GM13976 (cell line): ENCODE measurements at regions not wholly inside any gene's neighbourhood (a gene's known extent, or its start where the extent isn't known, plus 50 kb on each side); places are given as distances from the start of the nearest gene placed in this dataset.

ENCODE experiments used
- DNase-seq: peaks from one replicate; pipeline ENCODE4 v3.0.0; 2012; ENCODE audit warnings: low spot score
- in situ Hi-C: fragments of 300-500 bp; cut with MboI; formaldehyde crosslinking; loops from one replicate; pipeline ENCODE4 v1.12.0; 2022; ENCODE audit warnings: low sequenced_read_pairs, mixed read lengths, inconsistent platforms; ENCODE audit not compliant: unreplicated experiment
- TF ChIP-seq, protein P1 (sequence below): IDR thresholded peaks from 2 replicates; pipeline ENCODE4 v1.5.1; 2012; ENCODE audit warnings: borderline replicate concordance, mild to moderate bottlenecking; ENCODE audit not compliant: insufficient read depth; ENCODE audit errors: extremely low read depth, missing control alignments, control extremely low read depth

DNA sequence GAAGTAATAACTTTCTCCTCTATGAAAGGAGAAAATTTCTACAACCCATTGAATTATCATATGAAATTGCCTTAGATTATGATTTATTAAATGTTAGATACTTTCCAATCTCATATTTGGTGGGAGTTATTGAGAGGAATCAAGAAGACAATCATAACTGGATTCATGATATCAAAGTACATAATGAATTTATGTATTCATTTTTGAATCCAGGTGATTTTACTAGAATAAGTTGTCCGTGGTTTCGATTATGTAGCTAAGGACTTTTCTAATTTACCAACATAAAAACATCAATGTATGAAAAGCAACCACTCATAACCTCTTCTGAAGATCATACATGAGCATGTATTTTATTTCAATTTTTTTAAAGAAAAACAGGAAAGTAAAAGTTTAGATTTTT is 1225.0 kb upstream of the MIR17HG start:
- DNase-seq: no peak
- in situ Hi-C loops: no loop called here
- TF ChIP-seq, protein P1, sequence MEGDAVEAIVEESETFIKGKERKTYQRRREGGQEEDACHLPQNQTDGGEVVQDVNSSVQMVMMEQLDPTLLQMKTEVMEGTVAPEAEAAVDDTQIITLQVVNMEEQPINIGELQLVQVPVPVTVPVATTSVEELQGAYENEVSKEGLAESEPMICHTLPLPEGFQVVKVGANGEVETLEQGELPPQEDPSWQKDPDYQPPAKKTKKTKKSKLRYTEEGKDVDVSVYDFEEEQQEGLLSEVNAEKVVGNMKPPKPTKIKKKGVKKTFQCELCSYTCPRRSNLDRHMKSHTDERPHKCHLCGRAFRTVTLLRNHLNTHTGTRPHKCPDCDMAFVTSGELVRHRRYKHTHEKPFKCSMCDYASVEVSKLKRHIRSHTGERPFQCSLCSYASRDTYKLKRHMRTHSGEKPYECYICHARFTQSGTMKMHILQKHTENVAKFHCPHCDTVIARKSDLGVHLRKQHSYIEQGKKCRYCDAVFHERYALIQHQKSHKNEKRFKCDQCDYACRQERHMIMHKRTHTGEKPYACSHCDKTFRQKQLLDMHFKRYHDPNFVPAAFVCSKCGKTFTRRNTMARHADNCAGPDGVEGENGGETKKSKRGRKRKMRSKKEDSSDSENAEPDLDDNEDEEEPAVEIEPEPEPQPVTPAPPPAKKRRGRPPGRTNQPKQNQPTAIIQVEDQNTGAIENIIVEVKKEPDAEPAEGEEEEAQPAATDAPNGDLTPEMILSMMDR: no peak

GRCh38 chr13:90135558-90135957 is 1211.9 kb upstream of the MIR17HG start:
- no peak for DNase-seq
- in situ Hi-C loops: no loop called here
- TF ChIP-seq, protein P1: no peak

DNA sequence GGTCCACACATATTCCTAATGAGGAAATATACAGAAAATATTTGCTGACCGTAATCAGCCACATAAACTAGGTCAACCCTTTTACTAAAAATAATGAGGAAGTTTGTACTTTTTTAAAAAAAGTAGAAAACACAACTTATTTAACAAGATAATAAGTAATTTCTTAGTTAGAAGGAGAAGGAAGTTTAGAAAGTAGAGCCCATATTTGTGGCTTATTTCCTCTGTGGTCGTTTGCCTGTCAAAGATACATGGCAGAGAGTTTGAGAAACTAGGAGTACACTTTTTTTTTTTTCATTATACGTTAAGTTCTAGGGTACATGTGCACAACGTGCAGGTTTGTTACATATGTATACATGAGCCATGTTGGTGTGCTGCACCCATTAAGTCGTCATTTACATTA is 1205.2 kb upstream of the MIR17HG start:
- in situ Hi-C loops: no loop called here
- DNase-seq: no peak
- TF ChIP-seq, protein P1: no peak

GRCh38 chr13:90154311-90154960 is 1193.1 kb upstream of the MIR17HG start:
- in situ Hi-C loops: no loop called here
- TF ChIP-seq, protein P1: no peak

GRCh38 chr13:90156390-90156789 is 1191.1 kb upstream of the MIR17HG start:
- TF ChIP-seq, protein P1: no peak
- in situ Hi-C loops: no loop called here
- DNase-seq: no peak

More at GRCh38 chr13:90154311-90154960, 1193.1 kb upstream of the MIR17HG start:
- DNase-seq: no peak

GRCh38 chr13:90168953-90169352 is 1178.5 kb upstream of the MIR17HG start:
- in situ Hi-C loops: no loop called here
- TF ChIP-seq, protein P1: no peak
- DNase-seq: no peak

GRCh38 chr13:90170208-90170607 is 1177.3 kb upstream of the MIR17HG start:
- no peak for DNase-seq
- TF ChIP-seq, protein P1: no peak
- in situ Hi-C loops: no loop called here
